IPS-NIHi11 (cell line): ENCODE measurements at regions not wholly inside any gene's neighbourhood (a gene's known extent, or its start where the extent isn't known, plus 50 kb on each side); places are given as distances from the start of the nearest gene placed in this dataset.

Experiments used
- DNase-seq: peaks from one replicate; pipeline ENCODE4 v3.0.0; 2012; ENCODE audit warnings: mixed read lengths, low spot score

DNA sequence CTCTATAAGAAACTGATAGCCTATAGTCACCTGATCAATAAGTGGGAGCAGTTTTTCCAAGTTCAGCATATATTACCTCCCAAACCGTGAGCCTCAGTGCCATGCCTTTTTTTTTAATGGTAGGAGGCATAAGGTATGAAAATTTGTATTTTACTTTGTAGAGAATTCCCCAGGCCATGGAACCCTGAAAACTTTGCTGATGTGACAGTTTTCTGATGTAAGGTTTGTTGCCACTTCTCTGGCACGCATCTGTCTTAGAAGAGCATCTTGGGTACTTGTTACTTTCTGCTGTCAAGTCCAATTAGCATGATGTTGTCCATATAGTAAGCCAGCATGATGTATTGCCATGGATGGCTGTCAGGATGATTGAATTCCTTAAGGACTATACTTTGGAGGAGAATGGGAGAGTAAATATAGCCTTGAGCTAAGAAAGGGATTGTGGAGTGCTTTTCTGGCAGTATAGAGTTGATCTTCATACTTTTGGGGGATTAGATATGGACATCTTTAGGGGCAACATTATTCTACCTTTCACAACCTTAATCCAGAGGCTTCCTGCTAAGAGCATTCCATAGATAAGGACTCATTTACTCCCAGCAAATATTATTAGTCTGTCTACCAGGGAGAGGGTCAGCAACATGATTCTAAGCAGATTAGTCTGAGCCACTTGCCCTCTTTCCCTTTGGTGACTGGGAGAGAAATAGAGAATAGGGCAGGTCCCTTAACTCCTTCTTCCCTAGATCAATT, 389.6 kb downstream of the YTHDC2 start:
- no peak for DNase-seq

DNA sequence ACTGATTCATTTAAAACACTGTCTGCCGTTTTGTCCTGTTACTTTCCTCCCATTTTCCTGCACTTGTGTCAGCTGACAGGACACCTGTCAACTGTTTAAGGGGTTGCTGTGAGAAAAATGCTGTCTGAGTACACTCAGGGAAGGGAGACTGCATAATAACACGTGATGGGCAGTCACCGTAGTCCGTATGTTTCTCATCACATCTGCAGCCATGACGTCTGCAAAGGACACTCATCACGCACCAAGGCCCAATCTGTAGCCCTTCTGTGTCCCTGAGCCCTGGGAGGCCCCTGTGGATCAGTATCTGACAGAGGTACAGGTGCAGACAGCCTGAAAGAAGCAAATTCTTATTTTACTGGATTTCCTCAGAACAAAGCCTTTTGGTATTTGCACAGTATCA, 396.3 kb downstream of the YTHDC2 start:
- DNase-seq, result no peak

GRCh38 chr5:113917997-113918396, 404.5 kb downstream of the YTHDC2 start:
- no peak for DNase-seq

- DNase-seq, result no peak
Observed at GRCh38 chr5:113922343-113922742, 408.8 kb downstream of the YTHDC2 start.

GRCh38 chr5:113935453-113935852, 422.0 kb downstream of the YTHDC2 start:
- no peak for DNase-seq

DNA sequence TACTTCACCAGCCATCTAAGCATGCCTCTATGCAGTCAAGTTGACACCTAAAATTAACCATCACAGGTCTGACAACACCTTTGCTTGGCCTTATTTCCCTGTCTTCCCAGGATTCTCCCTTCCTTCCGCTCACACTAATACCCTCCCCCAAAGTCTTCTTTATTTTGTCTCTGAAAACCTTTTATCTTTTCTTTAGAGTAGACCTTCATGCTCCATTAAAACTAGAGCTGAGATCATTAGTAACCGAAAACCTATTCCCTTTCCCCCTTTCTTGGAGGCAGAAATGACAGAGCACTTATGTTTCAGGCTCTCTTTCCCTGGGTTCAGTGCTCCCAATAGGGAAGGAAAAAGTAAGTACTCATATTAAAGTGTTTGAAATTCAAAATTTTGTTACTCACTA, 423.8 kb downstream of the YTHDC2 start:
- no peak for DNase-seq

DNA sequence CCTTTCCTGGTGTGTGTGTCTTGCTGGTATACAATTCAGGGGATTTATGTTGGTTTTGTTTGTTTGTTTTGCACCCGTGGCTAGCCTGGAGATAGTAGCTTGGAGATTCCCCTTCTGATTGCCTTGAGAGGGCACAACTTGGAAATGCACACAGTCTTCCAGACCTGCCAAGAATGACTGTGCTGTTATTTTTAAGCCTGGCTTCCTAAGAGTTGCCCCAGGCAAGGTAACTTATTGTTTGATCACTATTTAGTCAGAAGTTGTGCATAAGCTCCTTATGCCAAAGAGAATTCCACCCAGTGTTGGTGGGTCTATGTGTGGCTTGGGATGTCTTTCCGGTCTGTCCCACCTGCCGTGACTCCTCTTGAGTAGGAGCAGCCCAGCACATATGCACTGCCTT, 421.9 kb upstream of the KCNN2 start:
- no peak for DNase-seq

GRCh38 chr5:113950186-113950585, 411.7 kb upstream of the KCNN2 start:
- DNase-seq, result no peak

DNA sequence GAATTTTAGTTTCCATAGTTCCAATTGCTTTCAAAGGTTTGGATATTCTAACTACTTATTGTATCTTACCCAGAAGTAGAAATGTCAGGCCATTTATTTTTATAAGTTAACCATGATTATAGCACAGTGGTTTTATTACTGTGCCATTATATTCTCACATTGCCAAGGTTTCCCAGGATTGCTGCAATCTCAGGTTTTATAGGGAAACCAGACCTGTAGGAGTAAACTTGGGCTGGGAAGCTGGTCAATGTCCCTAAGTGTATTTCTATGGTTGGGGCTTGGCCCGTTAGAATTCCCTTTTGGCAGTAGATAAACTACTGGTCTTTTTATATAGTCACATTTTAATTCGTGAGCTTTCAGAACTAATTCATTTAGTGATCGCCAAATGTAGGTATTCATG, 396.6 kb upstream of the KCNN2 start:
- no peak for DNase-seq

- DNase-seq, result no peak
Observed at GRCh38 chr5:113969901-113970300, 392.0 kb upstream of the KCNN2 start.

DNA sequence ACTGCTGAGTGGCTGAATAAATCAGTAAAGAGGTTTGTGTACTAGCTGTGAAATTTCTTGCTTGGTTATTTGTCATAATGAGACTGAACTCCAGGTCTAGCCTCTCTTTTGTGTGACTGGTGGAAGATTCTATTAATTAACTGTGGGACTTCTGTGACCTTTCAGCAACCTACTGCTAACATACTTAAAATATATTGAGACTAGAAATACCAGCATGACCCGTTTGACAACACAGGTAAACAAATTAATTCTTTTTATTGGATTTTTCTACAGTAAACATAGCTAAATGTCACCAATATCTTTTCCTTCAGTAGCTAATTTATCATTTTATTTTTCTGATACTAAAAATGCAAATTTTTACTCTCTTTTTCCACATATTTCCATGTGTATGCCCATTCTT, 390.4 kb upstream of the KCNN2 start:
- DNase-seq, result no peak

GRCh38 chr5:113974976-113975375, 386.9 kb upstream of the KCNN2 start:
- no peak for DNase-seq

DNA sequence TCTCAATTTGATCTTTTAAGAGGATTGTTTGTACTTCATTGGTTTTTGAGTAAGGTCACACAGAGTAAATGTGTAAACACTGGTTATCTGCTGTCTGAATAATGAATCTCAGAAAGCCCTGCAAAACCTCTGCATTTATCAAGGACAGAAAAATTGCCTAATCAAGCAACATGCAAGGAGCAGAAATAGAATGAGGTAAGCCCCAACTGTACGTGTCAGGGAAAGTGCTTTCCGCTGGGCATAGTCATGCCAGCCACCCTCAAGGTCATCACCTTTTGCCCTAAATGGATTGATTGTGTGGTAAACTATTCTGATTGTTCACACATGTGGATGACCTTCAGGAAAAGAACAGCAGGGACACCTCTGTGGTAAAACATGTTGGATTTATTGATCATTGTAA, 376.9 kb upstream of the KCNN2 start:
- DNase-seq, result no peak

GRCh38 chr5:113985505-113985904, 376.4 kb upstream of the KCNN2 start:
- no peak for DNase-seq

- no peak for DNase-seq
Observed at GRCh38 chr5:113989278-113989912, 372.5 kb upstream of the KCNN2 start.

- no peak for DNase-seq
Observed at GRCh38 chr5:113989913-113990305, 372.0 kb upstream of the KCNN2 start.

GRCh38 chr5:114001076-114001475, 360.8 kb upstream of the KCNN2 start:
- no peak for DNase-seq

DNA sequence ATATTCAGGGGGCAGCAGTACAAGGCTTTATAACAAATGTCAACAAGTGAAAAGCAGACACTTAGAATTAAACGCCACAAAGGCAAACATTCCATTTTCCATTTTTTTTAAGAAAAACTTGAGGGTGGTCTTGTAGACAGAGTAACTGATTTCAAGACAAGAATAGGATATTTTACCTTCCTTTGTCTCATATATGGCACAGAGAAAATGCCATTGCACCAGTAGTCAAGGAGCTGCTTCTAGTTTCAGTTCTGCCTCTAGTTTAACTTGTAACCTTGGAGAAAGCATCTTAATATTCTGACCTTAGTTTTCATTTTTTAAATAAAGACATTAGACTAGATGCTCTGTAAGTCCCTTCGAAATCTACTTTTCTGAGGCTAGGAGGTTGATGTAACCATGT, 355.3 kb upstream of the KCNN2 start:
- no peak for DNase-seq

- DNase-seq, result no peak
Observed at GRCh38 chr5:114007678-114008077, 354.2 kb upstream of the KCNN2 start.

- no peak for DNase-seq
Observed at GRCh38 chr5:114010362-114010761, 351.5 kb upstream of the KCNN2 start.

DNA sequence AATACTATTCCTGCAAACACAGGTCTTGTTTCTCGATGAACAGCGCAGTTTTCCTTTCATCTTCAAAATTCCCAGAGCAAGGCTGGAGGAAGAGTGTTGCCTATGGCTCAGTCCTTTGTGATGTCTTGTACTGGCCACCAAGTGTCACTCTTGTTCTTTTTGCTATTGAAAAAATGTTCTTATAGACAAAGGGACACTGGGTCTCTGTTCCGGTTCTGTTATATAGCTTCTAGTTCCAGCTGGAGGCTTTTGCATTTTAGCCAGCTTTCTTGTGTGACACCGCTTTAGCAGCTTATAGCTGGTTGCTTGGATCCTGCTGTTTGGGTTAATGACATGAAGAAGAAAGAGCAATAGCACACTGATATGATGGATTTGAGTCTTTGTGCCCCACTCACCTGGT, 343.7 kb upstream of the KCNN2 start:
- DNase-seq, result peak; percentile 33

DNA sequence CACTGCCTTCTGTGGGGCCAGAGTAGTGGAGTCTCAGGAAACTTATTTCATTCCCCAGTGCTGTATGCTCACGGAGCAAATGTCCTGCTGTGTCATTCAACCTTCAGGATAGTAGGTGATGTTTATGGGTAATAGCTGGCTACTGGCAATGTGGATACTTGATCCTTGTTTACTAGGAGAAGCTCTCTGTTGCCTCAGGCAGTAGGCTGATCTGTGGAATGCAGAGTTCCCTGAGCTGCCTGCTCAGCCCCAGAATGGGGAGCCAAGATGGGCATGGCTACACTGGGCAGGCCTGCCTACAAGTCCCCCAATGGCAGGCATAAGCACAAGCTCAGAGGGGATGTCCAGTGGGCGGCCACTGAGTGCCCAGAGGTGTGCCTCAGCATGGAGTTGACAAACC, 323.1 kb upstream of the KCNN2 start:
- no peak for DNase-seq

GRCh38 chr5:114050087-114050486, 311.8 kb upstream of the KCNN2 start:
- DNase-seq, result no peak

GRCh38 chr5:114053372-114053771, 308.5 kb upstream of the KCNN2 start:
- no peak for DNase-seq
